PC-9 (cell line): ENCODE measurements at regions not wholly inside any gene's neighbourhood (a gene's known extent, or its start where the extent isn't known, plus 50 kb on each side); places are given as distances from the start of the nearest gene placed in this dataset.

ENCODE experiments used
- CTCF ChIP-seq: fragments of 200-600 bp; sonication (generic); conservative IDR thresholded peaks from 2 replicates; pipeline ENCODE4 v1.6.1; 2017; ENCODE audit warnings: mixed run types, antibody characterized with exemption, mild to moderate bottlenecking, moderate library complexity
- EZH2 ChIP-seq: fragments of 200-600 bp; sonication (generic); IDR thresholded peaks from 2 replicates; pipeline ENCODE4 v1.8.0; 2017; ENCODE audit warnings: antibody characterized with exemption, low read depth

- TF ChIP-seq CTCF (no peak), EZH2 (no peak)
These were observed 213.0 kb upstream of the FAM83B start for GRCh38 chr6:54633601-54634000.
